NB4 (cell line): ENCODE measurements at regions not wholly inside any gene's neighbourhood (a gene's known extent, or its start where the extent isn't known, plus 50 kb on each side); places are given as distances from the start of the nearest gene placed in this dataset.

Source experiments
- DNase-seq: peaks from one replicate; pipeline ENCODE4 v3.0.0; 2010; ENCODE audit warnings: low read depth
- H3K4me3 ChIP-seq: one replicate; pipeline ENCODE4 v1.5.1; 2011; ENCODE audit warnings: mild to moderate bottlenecking, low read depth, low read length, moderate library complexity
- CTCF ChIP-seq: IDR thresholded peaks from one replicate; pipeline ENCODE4 v1.5.1; 2012; ENCODE audit warnings: low read depth, low read length
- MAX ChIP-seq: IDR thresholded peaks from 2 replicates; pipeline ENCODE4 v1.6.1; 2011; ENCODE audit warnings: low read depth, low read length
- MYC ChIP-seq: IDR thresholded peaks from 2 replicates; pipeline ENCODE4 v1.6.1; 2011; ENCODE audit warnings: low read depth, low read length
- POLR2A ChIP-seq: IDR thresholded peaks from 2 replicates; pipeline ENCODE4 v1.6.1; 2011; ENCODE audit warnings: mild to moderate bottlenecking; ENCODE audit not compliant: insufficient read length; ENCODE audit errors: extremely low read depth

- DNase-seq, result no peak
- no peak for TF ChIP-seq CTCF
- TF ChIP-seq MYC, result no peak
- no peak for TF ChIP-seq POLR2A
- TF ChIP-seq MAX, result no peak
- H3K4me3 ChIP-seq, result no peak overlapping the region
Observed at GRCh38 chr4:28209371-28209924, 1348.8 kb downstream of the STIM2 start.

- H3K4me3 ChIP-seq, result no peak overlapping the region
- no peak for DNase-seq
- no peak for TF ChIP-seq POLR2A
- no peak for TF ChIP-seq MYC
- no peak for TF ChIP-seq CTCF
- no peak for TF ChIP-seq MAX
Observed at GRCh38 chr4:28211676-28212470, 1351.2 kb downstream of the STIM2 start.

GRCh38 chr4:28221536-28221935 lies 1360.9 kb downstream of the STIM2 start:
- DNase-seq, result no peak
- TF ChIP-seq MYC (no peak), POLR2A (no peak), CTCF (no peak), MAX (no peak)
- H3K4me3 ChIP-seq, result no peak overlapping the region

GRCh38 chr4:28225050-28225449 lies 1364.4 kb downstream of the STIM2 start:
- DNase-seq, result peak; percentile 33
- no peak overlapping the region for H3K4me3 ChIP-seq
- TF ChIP-seq MAX (no peak), CTCF (no peak), MYC (no peak), POLR2A (no peak)

GRCh38 chr4:28225689-28226353 lies 1365.2 kb downstream of the STIM2 start:
- TF ChIP-seq CTCF (no peak), MAX (no peak), MYC (no peak), POLR2A (no peak)
- DNase-seq, result no peak
- no peak overlapping the region for H3K4me3 ChIP-seq
